HG03342 (cell line): ENCODE measurements at regions not wholly inside any gene's neighbourhood (a gene's known extent, or its start where the extent isn't known, plus 50 kb on each side); places are given as distances from the start of the nearest gene placed in this dataset.
"Not testable (repeated sequence)": the region's sequence is repeated elsewhere in the genome, so short reads cannot be mapped to it uniquely, and the experiment has no call there.

ENCODE experiments used
- ATAC-seq: cut with Tn5 transposase; IDR thresholded peaks from one replicate; pipeline ENCODE4 v1.9.1; 2021; ENCODE audit warnings: mild to moderate bottlenecking, moderate library complexity; ENCODE audit not compliant: unreplicated experiment

GRCh38 chr7:81190997-81191768 lies 272.3 kb upstream of the SEMA3C start:
- ATAC-seq: no peak

GRCh38 chr7:81187753-81188152 lies 268.9 kb upstream of the SEMA3C start:
- no peak for ATAC-seq

- no peak for ATAC-seq
Observed at GRCh38 chr7:81186691-81187090, 267.8 kb upstream of the SEMA3C start.

GRCh38 chr7:81185072-81185471 lies 266.2 kb upstream of the SEMA3C start:
- no peak for ATAC-seq

GRCh38 chr7:81183326-81183725 lies 264.5 kb upstream of the SEMA3C start:
- ATAC-seq: no peak

GRCh38 chr7:81182056-81182455 lies 263.2 kb upstream of the SEMA3C start:
- ATAC-seq: not testable (repeated sequence)

GRCh38 chr7:81181066-81181465 lies 262.2 kb upstream of the SEMA3C start:
- ATAC-seq: no peak

- ATAC-seq: no peak
Observed at GRCh38 chr7:81180573-81180972, 261.7 kb upstream of the SEMA3C start.

- ATAC-seq: no peak
Observed at GRCh38 chr7:81175275-81175940, 256.6 kb upstream of the SEMA3C start.

GRCh38 chr7:81173766-81174281 lies 255.0 kb upstream of the SEMA3C start:
- ATAC-seq: no peak

GRCh38 chr7:81170291-81170690 lies 251.4 kb upstream of the SEMA3C start:
- ATAC-seq: no peak

GRCh38 chr7:81167934-81168333 lies 249.1 kb upstream of the SEMA3C start:
- ATAC-seq: no peak

GRCh38 chr7:81165070-81165469 lies 246.2 kb upstream of the SEMA3C start:
- no peak for ATAC-seq

GRCh38 chr7:81162771-81163525 lies 244.1 kb upstream of the SEMA3C start:
- no peak for ATAC-seq

- no peak for ATAC-seq
Observed at GRCh38 chr7:81162234-81162633, 243.4 kb upstream of the SEMA3C start.

GRCh38 chr7:81161451-81162075 lies 242.7 kb upstream of the SEMA3C start:
- no peak for ATAC-seq

GRCh38 chr7:81159402-81159801 lies 240.6 kb upstream of the SEMA3C start:
- no peak for ATAC-seq

- no peak for ATAC-seq
Observed at GRCh38 chr7:81158189-81158588, 239.3 kb upstream of the SEMA3C start.

- ATAC-seq: no peak
Observed at GRCh38 chr7:81155654-81156373, 237.0 kb upstream of the SEMA3C start.

GRCh38 chr7:81154565-81154964 lies 235.7 kb upstream of the SEMA3C start:
- ATAC-seq: no peak
